ENCODE measurements at regions not wholly inside any gene's neighbourhood (a gene's known extent, or its start where the extent isn't known, plus 50 kb on each side); places are given as distances from the start of the nearest gene placed in this dataset.

DNA sequence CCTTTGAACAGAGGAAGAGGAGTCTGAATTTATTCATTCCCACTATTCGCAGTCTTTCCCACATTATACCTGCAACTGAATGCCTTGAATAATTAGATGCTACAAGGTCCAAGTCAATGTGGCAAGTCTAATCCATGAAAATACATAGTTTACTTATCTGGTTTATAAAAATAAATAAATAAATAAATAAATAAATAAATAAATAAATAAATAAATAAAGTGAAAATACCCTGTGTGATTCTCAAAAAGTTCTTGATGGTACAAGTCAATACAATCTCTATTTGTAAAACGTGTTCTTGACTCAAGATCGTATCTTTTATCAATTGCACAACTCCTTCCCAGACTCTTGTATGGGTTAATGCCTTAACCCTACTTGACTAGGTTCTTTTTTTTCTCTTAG is 417.7 kb downstream of the ZWINT start:
- TF ChIP-seq, protein P1, sequence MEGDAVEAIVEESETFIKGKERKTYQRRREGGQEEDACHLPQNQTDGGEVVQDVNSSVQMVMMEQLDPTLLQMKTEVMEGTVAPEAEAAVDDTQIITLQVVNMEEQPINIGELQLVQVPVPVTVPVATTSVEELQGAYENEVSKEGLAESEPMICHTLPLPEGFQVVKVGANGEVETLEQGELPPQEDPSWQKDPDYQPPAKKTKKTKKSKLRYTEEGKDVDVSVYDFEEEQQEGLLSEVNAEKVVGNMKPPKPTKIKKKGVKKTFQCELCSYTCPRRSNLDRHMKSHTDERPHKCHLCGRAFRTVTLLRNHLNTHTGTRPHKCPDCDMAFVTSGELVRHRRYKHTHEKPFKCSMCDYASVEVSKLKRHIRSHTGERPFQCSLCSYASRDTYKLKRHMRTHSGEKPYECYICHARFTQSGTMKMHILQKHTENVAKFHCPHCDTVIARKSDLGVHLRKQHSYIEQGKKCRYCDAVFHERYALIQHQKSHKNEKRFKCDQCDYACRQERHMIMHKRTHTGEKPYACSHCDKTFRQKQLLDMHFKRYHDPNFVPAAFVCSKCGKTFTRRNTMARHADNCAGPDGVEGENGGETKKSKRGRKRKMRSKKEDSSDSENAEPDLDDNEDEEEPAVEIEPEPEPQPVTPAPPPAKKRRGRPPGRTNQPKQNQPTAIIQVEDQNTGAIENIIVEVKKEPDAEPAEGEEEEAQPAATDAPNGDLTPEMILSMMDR (IDR thresholded peaks at IDR 0.05 in 2 of 3, conservative IDR thresholded peaks at IDR 0.05 in 1 of 3; ENCODE audit: control insufficient read depth in 2 of 3, extremely low read depth in 1 of 3, insufficient read depth in 1 of 3, low read depth in 3 of 3, low read length in 3 of 3): no peak
- no peak for TF ChIP-seq RAD21 (IDR thresholded peaks at IDR 0.05; ENCODE audit: insufficient read depth, low read depth, low read length)
- no peak for TF ChIP-seq POLR2A (IDR thresholded peaks at IDR 0.05; ENCODE audit: low read depth, low read length)
- TF ChIP-seq, protein P2, sequence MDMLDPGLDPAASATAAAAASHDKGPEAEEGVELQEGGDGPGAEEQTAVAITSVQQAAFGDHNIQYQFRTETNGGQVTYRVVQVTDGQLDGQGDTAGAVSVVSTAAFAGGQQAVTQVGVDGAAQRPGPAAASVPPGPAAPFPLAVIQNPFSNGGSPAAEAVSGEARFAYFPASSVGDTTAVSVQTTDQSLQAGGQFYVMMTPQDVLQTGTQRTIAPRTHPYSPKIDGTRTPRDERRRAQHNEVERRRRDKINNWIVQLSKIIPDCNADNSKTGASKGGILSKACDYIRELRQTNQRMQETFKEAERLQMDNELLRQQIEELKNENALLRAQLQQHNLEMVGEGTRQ (IDR thresholded peaks at IDR 0.05; ENCODE audit: borderline replicate concordance, low read depth, low read length): no peak
- TF ChIP-seq EZH2 (IDR thresholded peaks at IDR 0.05; ENCODE audit: borderline replicate concordance, control insufficient read depth, low read depth, low read length): no peak
- no peak for TF ChIP-seq HDGF (IDR thresholded peaks at IDR 0.05)
- TF ChIP-seq, protein P3, sequence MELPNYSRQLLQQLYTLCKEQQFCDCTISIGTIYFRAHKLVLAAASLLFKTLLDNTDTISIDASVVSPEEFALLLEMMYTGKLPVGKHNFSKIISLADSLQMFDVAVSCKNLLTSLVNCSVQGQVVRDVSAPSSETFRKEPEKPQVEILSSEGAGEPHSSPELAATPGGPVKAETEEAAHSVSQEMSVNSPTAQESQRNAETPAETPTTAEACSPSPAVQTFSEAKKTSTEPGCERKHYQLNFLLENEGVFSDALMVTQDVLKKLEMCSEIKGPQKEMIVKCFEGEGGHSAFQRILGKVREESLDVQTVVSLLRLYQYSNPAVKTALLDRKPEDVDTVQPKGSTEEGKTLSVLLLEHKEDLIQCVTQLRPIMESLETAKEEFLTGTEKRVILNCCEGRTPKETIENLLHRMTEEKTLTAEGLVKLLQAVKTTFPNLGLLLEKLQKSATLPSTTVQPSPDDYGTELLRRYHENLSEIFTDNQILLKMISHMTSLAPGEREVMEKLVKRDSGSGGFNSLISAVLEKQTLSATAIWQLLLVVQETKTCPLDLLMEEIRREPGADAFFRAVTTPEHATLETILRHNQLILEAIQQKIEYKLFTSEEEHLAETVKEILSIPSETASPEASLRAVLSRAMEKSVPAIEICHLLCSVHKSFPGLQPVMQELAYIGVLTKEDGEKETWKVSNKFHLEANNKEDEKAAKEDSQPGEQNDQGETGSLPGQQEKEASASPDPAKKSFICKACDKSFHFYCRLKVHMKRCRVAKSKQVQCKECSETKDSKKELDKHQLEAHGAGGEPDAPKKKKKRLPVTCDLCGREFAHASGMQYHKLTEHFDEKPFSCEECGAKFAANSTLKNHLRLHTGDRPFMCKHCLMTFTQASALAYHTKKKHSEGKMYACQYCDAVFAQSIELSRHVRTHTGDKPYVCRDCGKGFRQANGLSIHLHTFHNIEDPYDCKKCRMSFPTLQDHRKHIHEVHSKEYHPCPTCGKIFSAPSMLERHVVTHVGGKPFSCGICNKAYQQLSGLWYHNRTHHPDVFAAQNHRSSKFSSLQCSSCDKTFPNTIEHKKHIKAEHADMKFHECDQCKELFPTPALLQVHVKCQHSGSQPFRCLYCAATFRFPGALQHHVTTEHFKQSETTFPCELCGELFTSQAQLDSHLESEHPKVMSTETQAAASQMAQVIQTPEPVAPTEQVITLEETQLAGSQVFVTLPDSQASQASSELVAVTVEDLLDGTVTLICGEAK (IDR thresholded peaks at IDR 0.05; ENCODE audit: borderline replicate concordance): no peak
- TF ChIP-seq, protein P4, sequence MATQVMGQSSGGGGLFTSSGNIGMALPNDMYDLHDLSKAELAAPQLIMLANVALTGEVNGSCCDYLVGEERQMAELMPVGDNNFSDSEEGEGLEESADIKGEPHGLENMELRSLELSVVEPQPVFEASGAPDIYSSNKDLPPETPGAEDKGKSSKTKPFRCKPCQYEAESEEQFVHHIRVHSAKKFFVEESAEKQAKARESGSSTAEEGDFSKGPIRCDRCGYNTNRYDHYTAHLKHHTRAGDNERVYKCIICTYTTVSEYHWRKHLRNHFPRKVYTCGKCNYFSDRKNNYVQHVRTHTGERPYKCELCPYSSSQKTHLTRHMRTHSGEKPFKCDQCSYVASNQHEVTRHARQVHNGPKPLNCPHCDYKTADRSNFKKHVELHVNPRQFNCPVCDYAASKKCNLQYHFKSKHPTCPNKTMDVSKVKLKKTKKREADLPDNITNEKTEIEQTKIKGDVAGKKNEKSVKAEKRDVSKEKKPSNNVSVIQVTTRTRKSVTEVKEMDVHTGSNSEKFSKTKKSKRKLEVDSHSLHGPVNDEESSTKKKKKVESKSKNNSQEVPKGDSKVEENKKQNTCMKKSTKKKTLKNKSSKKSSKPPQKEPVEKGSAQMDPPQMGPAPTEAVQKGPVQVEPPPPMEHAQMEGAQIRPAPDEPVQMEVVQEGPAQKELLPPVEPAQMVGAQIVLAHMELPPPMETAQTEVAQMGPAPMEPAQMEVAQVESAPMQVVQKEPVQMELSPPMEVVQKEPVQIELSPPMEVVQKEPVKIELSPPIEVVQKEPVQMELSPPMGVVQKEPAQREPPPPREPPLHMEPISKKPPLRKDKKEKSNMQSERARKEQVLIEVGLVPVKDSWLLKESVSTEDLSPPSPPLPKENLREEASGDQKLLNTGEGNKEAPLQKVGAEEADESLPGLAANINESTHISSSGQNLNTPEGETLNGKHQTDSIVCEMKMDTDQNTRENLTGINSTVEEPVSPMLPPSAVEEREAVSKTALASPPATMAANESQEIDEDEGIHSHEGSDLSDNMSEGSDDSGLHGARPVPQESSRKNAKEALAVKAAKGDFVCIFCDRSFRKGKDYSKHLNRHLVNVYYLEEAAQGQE (IDR thresholded peaks at IDR 0.05; ENCODE audit: low read depth, low read length): no peak
- no peak for TF ChIP-seq TAF1 (IDR thresholded peaks at IDR 0.05; ENCODE audit: borderline replicate concordance, low read depth, low read length)
